ENCODE measurements at regions not wholly inside any gene's neighbourhood (a gene's known extent, or its start where the extent isn't known, plus 50 kb on each side); places are given as distances from the start of the nearest gene placed in this dataset.

DNA sequence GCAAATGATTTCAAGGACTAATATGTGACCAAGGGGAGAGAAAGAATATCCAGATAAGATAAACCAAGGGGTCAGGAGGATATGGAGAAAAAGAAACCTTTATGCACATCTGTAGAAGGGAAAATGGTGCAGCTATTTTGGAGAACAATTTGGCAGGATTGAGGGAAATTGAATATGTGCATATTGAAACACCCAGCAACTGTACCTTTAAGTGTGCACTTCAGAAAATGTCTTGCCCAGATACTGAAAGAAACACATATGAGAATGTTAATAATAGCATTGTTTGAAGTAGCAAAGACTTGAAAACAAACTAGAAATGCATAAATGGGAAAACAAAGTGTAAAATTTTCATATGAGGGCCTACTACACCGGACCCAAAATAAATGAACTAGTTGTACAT, 599.6 kb downstream of the PSAT1 start:
- no peaks in the 10 kb centered on the region for H4K20me1 ChIP-seq (ENCODE audit: insufficient read depth, low read length)
- H3K9me3 ChIP-seq (ENCODE audit: insufficient read depth, low read length) = no peaks in the 10 kb centered on the region
- TF ChIP-seq, protein P1, sequence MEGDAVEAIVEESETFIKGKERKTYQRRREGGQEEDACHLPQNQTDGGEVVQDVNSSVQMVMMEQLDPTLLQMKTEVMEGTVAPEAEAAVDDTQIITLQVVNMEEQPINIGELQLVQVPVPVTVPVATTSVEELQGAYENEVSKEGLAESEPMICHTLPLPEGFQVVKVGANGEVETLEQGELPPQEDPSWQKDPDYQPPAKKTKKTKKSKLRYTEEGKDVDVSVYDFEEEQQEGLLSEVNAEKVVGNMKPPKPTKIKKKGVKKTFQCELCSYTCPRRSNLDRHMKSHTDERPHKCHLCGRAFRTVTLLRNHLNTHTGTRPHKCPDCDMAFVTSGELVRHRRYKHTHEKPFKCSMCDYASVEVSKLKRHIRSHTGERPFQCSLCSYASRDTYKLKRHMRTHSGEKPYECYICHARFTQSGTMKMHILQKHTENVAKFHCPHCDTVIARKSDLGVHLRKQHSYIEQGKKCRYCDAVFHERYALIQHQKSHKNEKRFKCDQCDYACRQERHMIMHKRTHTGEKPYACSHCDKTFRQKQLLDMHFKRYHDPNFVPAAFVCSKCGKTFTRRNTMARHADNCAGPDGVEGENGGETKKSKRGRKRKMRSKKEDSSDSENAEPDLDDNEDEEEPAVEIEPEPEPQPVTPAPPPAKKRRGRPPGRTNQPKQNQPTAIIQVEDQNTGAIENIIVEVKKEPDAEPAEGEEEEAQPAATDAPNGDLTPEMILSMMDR (IDR thresholded peaks at IDR 0.05; ENCODE audit: low read depth, low read length) = no peak
- no peak for TF ChIP-seq EZH2phosphoT487 (IDR thresholded peaks at IDR 0.05; ENCODE audit: low read depth)
- no peak overlapping the region for H3K27ac ChIP-seq (ENCODE audit: low read length)
- H3K27me3 ChIP-seq (ENCODE audit: low read depth, low read length) = no peaks in the 10 kb centered on the region
- no peak overlapping the region for H2AFZ ChIP-seq (ENCODE audit: low read depth, low read length)
- H3K4me2 ChIP-seq (ENCODE audit: low read length) = no peak overlapping the region
- no peaks in the 10 kb centered on the region for H3K79me2 ChIP-seq (ENCODE audit: low read length)
- H3K36me3 ChIP-seq (replicated peaks; ENCODE audit: low read depth, low read length) = no peaks in the 10 kb centered on the region
- H3K4me3 ChIP-seq (ENCODE audit: low read length) = no peak overlapping the region
- H3K9ac ChIP-seq (ENCODE audit: low read length) = no peak overlapping the region
- peaks cover 6% of the 10 kb centered on the region; the same call in 1 of the 2 replicates for H3K4me1 ChIP-seq (ENCODE audit: low read length)

- Histone ChIP-seq H3K36me3 (replicated peaks; ENCODE audit: low read depth, low read length) (no peaks in the 10 kb centered on the region), H3K4me2 (ENCODE audit: low read length) (no peak overlapping the region), H3K79me2 (ENCODE audit: low read length) (no peaks in the 10 kb centered on the region), H3K9ac (ENCODE audit: low read length) (no peak overlapping the region), H3K4me3 (ENCODE audit: low read length) (no peak overlapping the region), H2AFZ (ENCODE audit: low read depth, low read length) (no peak overlapping the region), H3K4me1 (ENCODE audit: low read length) (no peaks in the 10 kb centered on the region), H4K20me1 (ENCODE audit: insufficient read depth, low read length) (no peaks in the 10 kb centered on the region), H3K9me3 (ENCODE audit: insufficient read depth, low read length) (no peaks in the 10 kb centered on the region), H3K27me3 (ENCODE audit: low read depth, low read length) (no peaks in the 10 kb centered on the region), H3K27ac (ENCODE audit: low read length) (no peak overlapping the region)
- TF ChIP-seq, protein P1 (IDR thresholded peaks at IDR 0.05; ENCODE audit: low read depth, low read length) = no peak
- no peak for TF ChIP-seq EZH2phosphoT487 (IDR thresholded peaks at IDR 0.05; ENCODE audit: low read depth)
These were observed 601.3 kb downstream of the PSAT1 start for GRCh38 chr9:78898234-78898633.

DNA sequence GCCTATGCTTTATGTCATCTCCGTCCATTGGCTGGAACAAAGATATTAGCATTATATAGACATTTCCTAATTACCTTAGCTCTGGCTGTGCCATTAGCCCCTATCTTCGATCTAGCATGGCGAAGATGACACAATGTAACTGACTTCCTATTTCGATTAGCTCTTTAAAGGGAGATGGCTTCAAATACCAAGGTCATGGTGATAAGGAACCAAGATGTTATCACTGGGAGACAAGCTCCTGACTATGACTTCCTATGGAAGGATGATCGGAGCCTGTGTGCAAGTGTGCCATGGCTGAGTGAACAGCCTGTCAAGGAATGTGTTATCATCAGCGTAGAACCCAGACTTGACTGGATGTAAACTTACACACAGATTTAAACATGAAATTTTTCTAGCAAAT, 602.1 kb downstream of the PSAT1 start:
- Histone ChIP-seq H3K9me3 (ENCODE audit: insufficient read depth, low read length) (no peaks in the 10 kb centered on the region), H3K4me1 (ENCODE audit: low read length) (no peaks in the 10 kb centered on the region), H3K9ac (ENCODE audit: low read length) (no peak overlapping the region), H4K20me1 (ENCODE audit: insufficient read depth, low read length) (no peaks in the 10 kb centered on the region), H3K27ac (ENCODE audit: low read length) (no peak overlapping the region), H3K36me3 (replicated peaks; ENCODE audit: low read depth, low read length) (no peaks in the 10 kb centered on the region), H3K27me3 (ENCODE audit: low read depth, low read length) (no peaks in the 10 kb centered on the region), H3K4me2 (ENCODE audit: low read length) (no peak overlapping the region), H3K79me2 (ENCODE audit: low read length) (no peaks in the 10 kb centered on the region), H2AFZ (ENCODE audit: low read depth, low read length) (no peak overlapping the region), H3K4me3 (ENCODE audit: low read length) (no peak overlapping the region)
- TF ChIP-seq, protein P1 (IDR thresholded peaks at IDR 0.05; ENCODE audit: low read depth, low read length) = no peak
- TF ChIP-seq EZH2phosphoT487 (IDR thresholded peaks at IDR 0.05; ENCODE audit: low read depth) = no peak

DNA sequence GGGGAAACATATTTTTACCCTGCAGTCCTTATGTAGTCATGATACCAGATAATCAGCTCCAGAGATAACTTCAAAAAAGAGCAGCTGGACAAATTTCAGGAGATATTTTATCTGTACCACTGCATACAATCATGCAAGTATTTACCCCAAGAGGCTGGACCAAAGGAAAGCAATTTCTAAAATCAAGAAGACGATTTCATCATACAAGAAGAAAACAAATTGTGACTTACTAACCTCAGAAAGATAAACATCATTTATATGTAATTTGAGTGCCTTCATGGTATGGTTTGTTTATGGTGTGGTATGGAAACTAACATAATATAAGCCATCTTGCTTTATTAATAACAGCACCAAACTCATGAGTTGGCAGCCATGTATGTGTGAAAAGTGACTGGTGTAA, 603.6 kb downstream of the PSAT1 start:
- no peak overlapping the region for H2AFZ ChIP-seq (ENCODE audit: low read depth, low read length)
- H4K20me1 ChIP-seq (ENCODE audit: insufficient read depth, low read length) = no peaks in the 10 kb centered on the region
- H3K9ac ChIP-seq (ENCODE audit: low read length) = no peak overlapping the region
- H3K4me1 ChIP-seq (ENCODE audit: low read length) = peaks cover 7% of the 10 kb centered on the region
- H3K9me3 ChIP-seq (ENCODE audit: insufficient read depth, low read length) = no peaks in the 10 kb centered on the region
- no peaks in the 10 kb centered on the region for H3K36me3 ChIP-seq (replicated peaks; ENCODE audit: low read depth, low read length)
- H3K4me3 ChIP-seq (ENCODE audit: low read length) = no peak overlapping the region
- H3K4me2 ChIP-seq (ENCODE audit: low read length) = no peak overlapping the region
- H3K27ac ChIP-seq (ENCODE audit: low read length) = no peak overlapping the region
- no peaks in the 10 kb centered on the region for H3K79me2 ChIP-seq (ENCODE audit: low read length)
- no peaks in the 10 kb centered on the region for H3K27me3 ChIP-seq (ENCODE audit: low read depth, low read length)
- TF ChIP-seq, protein P1 (IDR thresholded peaks at IDR 0.05; ENCODE audit: low read depth, low read length) = no peak
- TF ChIP-seq EZH2phosphoT487 (IDR thresholded peaks at IDR 0.05; ENCODE audit: low read depth) = no peak
